ENCODE measurements at regions not wholly inside any gene's neighbourhood (a gene's known extent, or its start where the extent isn't known, plus 50 kb on each side); places are given as distances from the start of the nearest gene placed in this dataset.

GRCh38 chr2:12617853-12618252 lies 98.9 kb upstream of the TRIB2 start:
- TF ChIP-seq CTCF (IDR thresholded peaks at IDR 0.05) = no peak
- TF ChIP-seq POLR2A (IDR thresholded peaks at IDR 0.05) = no peak
